GM23248 (cell line): ENCODE measurements at regions not wholly inside any gene's neighbourhood (a gene's known extent, or its start where the extent isn't known, plus 50 kb on each side); places are given as distances from the start of the nearest gene placed in this dataset.

Experiments used
- EZH2 ChIP-seq: fragments of 200-600 bp; sonication (generic); IDR thresholded peaks from 2 replicates; pipeline ENCODE4 v1.6.1; 2018; ENCODE audit warnings: antibody characterized with exemption, mild to moderate bottlenecking; ENCODE audit not compliant: insufficient read depth, poor library complexity, severe bottlenecking
- EZH2phosphoT487 ChIP-seq: fragments of 200-600 bp; sonication (generic); IDR thresholded peaks from 2 replicates; pipeline ENCODE4 v1.6.1; 2018; ENCODE audit warnings: antibody characterized with exemption, moderate library complexity, mild to moderate bottlenecking, low read depth; ENCODE audit not compliant: insufficient read depth

DNA sequence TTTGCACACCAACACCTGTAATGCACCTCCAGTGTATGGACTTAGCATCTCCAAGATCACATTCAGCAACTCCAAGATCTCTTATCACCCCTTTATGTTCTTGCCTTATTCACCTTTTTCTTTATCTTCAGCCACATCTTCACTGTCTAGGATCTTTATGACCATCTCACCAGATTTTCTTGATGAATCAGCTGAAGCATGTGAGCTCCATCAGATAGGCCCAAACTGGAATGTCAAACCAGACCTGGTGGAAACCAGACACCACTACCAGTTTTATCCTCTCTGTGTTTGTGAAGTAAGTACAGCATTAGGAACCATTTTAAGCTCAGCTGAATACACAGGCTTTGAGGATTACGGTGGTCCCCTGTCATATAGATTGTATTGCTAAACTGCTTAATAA lies 330.4 kb upstream of the NDN start:
- TF ChIP-seq EZH2: no peak
- no peak for TF ChIP-seq EZH2phosphoT487
